Body of pancreas (tissue), 4 donors: ENCODE measurements at regions not wholly inside any gene's neighbourhood (a gene's known extent, or its start where the extent isn't known, plus 50 kb on each side); places are given as distances from the start of the nearest gene placed in this dataset.

Experiments used
- POLR2A ChIP-seq, 3 donors: fragments of 450-650 bp; IDR thresholded peaks; one replicate each; pipeline ENCODE4 v1.6.1; 2016; ENCODE audit warnings: antibody characterized with exemption in 3 of 3, mild to moderate bottlenecking in 2 of 3
- TF ChIP-seq, protein P1 (sequence below), 7 experiments: fragments of 450-650 bp in 4 of 7; fragments of 200-600 bp in 3 of 7; sonication (generic) in 3 of 7; IDR thresholded peaks; one replicate each; pipeline ENCODE4 v1.5.1; 2016 to 2019; ENCODE audit warnings: antibody characterized with exemption in 7 of 7

- TF ChIP-seq, protein P1, sequence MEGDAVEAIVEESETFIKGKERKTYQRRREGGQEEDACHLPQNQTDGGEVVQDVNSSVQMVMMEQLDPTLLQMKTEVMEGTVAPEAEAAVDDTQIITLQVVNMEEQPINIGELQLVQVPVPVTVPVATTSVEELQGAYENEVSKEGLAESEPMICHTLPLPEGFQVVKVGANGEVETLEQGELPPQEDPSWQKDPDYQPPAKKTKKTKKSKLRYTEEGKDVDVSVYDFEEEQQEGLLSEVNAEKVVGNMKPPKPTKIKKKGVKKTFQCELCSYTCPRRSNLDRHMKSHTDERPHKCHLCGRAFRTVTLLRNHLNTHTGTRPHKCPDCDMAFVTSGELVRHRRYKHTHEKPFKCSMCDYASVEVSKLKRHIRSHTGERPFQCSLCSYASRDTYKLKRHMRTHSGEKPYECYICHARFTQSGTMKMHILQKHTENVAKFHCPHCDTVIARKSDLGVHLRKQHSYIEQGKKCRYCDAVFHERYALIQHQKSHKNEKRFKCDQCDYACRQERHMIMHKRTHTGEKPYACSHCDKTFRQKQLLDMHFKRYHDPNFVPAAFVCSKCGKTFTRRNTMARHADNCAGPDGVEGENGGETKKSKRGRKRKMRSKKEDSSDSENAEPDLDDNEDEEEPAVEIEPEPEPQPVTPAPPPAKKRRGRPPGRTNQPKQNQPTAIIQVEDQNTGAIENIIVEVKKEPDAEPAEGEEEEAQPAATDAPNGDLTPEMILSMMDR (IDR thresholded peaks at IDR 0.05) = no peak
- TF ChIP-seq POLR2A (IDR thresholded peaks at IDR 0.05) = no peak
Measured at GRCh38 chr5:42168091-42168670, 243.1 kb downstream of the FBXO4 start.
